CD4-positive, CD25-positive, alpha-beta regulatory T cell (primary cell): ENCODE measurements at regions not wholly inside any gene's neighbourhood (a gene's known extent, or its start where the extent isn't known, plus 50 kb on each side); places are given as distances from the start of the nearest gene placed in this dataset.
A peak's percentile ranks its signal among the peaks of the same experiment; 100 is the strongest.

Experiments
- ATAC-seq, 2 donors: fragments of 150-1000 bp; cut with Tn5 transposase; one replicate each; pipeline ENCODE4 v1.10.0; 2021; ENCODE audit warnings: low read depth in 2 of 2, moderate number of reproducible peaks in 2 of 2, moderate library complexity in 1 of 2
- DNase-seq, 3 donors: peaks; one replicate each; pipeline versions ENCODE4 v3.0.0 to v3.0.0-alpha.2; 2012 to 2022; ENCODE audit warnings: mixed read lengths in 1 of 3
- H3K27ac ChIP-seq: one replicate; pipeline ENCODE4 v1.7.0; 2013; ENCODE audit warnings: mild to moderate bottlenecking, low read length; ENCODE audit not compliant: insufficient read depth, poor library complexity, severe bottlenecking
- H3K27me3 ChIP-seq: one replicate; pipeline ENCODE4 v1.7.0; 2013; ENCODE audit warnings: low read length; ENCODE audit not compliant: control insufficient read depth, insufficient read depth
- H3K36me3 ChIP-seq: one replicate; pipeline ENCODE4 v1.7.0; 2013; ENCODE audit warnings: mild to moderate bottlenecking, low read length, moderate library complexity; ENCODE audit not compliant: control insufficient read depth, insufficient read depth
- H3K4me1 ChIP-seq: 2 replicates; pipeline ENCODE4 v1.7.0; 2013; ENCODE audit warnings: mild to moderate bottlenecking, low read length; ENCODE audit not compliant: insufficient read depth, control insufficient read depth, poor library complexity, severe bottlenecking
- H3K4me3 ChIP-seq: one replicate; pipeline ENCODE4 v1.7.0; 2013; ENCODE audit warnings: low read depth, mild to moderate bottlenecking, low read length, moderate library complexity
- H3K9me3 ChIP-seq, 2 experiments: 1 replicate in 1 of 2; 2 replicates in 1 of 2; pipeline ENCODE4 v1.7.0; 2013; ENCODE audit warnings: low read length in 2 of 2, mild to moderate bottlenecking in 1 of 2, moderate library complexity in 1 of 2; ENCODE audit not compliant: control insufficient read depth in 2 of 2
- H3K27ac Mint-ChIP-seq, 3 donors: one replicate each; pipeline ENCODE4 v1.8.0; 2020 to 2022; ENCODE audit warnings: mild to moderate bottlenecking in 3 of 3, mixed read lengths in 3 of 3, moderate library complexity in 2 of 3
- H3K27me3 Mint-ChIP-seq: one replicate; pipeline ENCODE4 v1.8.0; 2022; ENCODE audit warnings: mild to moderate bottlenecking, mixed read lengths
- H3K36me3 Mint-ChIP-seq: one replicate; pipeline ENCODE4 v1.8.0; 2020; ENCODE audit warnings: mixed read lengths
- H3K4me1 Mint-ChIP-seq, 4 donors: one replicate each; pipeline ENCODE4 v1.8.0; 2020 to 2022; ENCODE audit warnings: mixed read lengths in 4 of 4, mild to moderate bottlenecking in 1 of 4
- H3K4me3 Mint-ChIP-seq, 4 donors: one replicate each; pipeline ENCODE4 v1.8.0; 2020 to 2022; ENCODE audit warnings: mild to moderate bottlenecking in 4 of 4, mixed read lengths in 4 of 4, moderate library complexity in 3 of 4
- H3K9me3 Mint-ChIP-seq, 7 donors: one replicate each; pipeline ENCODE4 v1.8.0; 2020 to 2022; ENCODE audit warnings: mixed read lengths in 7 of 7, mild to moderate bottlenecking in 3 of 7, moderate library complexity in 2 of 7

GRCh38 chr1:57674801-57675200 is 250.9 kb upstream of the DAB1 start:
- no peak overlapping the region for H3K4me3 ChIP-seq
- no peak overlapping the region for H3K27ac Mint-ChIP-seq
- H3K27ac ChIP-seq, result no peak overlapping the region
- no peaks in the 10 kb centered on the region for H3K36me3 ChIP-seq
- no peaks in the 10 kb centered on the region for H3K4me1 Mint-ChIP-seq
- DNase-seq (no peak), ATAC-seq (no peak)
- no peaks in the 10 kb centered on the region for H3K4me1 ChIP-seq
- no peaks in the 10 kb centered on the region for H3K36me3 Mint-ChIP-seq
- peaks cover 0 to 6% (median 0%) of the 10 kb centered on the region in 7 donors for H3K9me3 Mint-ChIP-seq
- no peaks in the 10 kb centered on the region for H3K27me3 Mint-ChIP-seq
- H3K27me3 ChIP-seq, result no peaks in the 10 kb centered on the region
- H3K9me3 ChIP-seq, result no peaks in the 10 kb centered on the region
- H3K4me3 Mint-ChIP-seq, result no peak overlapping the region

GRCh38 chr1:57672346-57673140 is 248.7 kb upstream of the DAB1 start:
- no peaks in the 10 kb centered on the region for H3K27me3 ChIP-seq
- Mint-ChIP-seq H3K4me1 (no peaks in the 10 kb centered on the region), H3K27me3 (no peaks in the 10 kb centered on the region), H3K9me3 (peaks cover 0 to 2% (median 0%) of the 10 kb centered on the region in 7 donors), H3K27ac (no peak overlapping the region), H3K36me3 (no peaks in the 10 kb centered on the region), H3K4me3 (no peak overlapping the region)
- no peaks in the 10 kb centered on the region for H3K9me3 ChIP-seq
- no peaks in the 10 kb centered on the region for H3K4me1 ChIP-seq
- H3K27ac ChIP-seq, result no peak overlapping the region
- no peaks in the 10 kb centered on the region for H3K36me3 ChIP-seq
- ATAC-seq (no peak), DNase-seq (no peak)
- no peak overlapping the region for H3K4me3 ChIP-seq

DNA sequence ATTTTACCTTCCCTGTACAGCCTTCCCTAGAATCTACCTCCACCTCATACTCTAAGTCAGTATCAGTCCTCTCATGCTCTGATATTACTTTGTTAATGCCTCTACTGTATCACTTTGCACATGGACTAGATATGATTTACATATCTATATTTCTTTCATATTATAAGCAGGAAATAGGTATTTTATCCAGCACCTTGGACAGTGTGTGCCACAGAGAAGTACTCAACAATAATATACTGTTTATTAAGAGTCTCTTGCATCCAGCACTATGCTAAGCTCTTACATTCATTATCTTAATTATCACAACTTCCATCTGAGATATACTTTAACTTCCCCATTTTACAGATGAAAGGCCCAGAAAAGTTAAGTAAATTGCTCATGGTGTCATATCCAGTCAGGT is 247.9 kb upstream of the DAB1 start:
- no peak overlapping the region for H3K27ac Mint-ChIP-seq
- no peak overlapping the region for H3K4me3 Mint-ChIP-seq
- Histone ChIP-seq H3K36me3 (no peaks in the 10 kb centered on the region), H3K27me3 (no peaks in the 10 kb centered on the region), H3K4me3 (no peak overlapping the region), H3K9me3 (no peaks in the 10 kb centered on the region), H3K27ac (no peak overlapping the region), H3K4me1 (no peaks in the 10 kb centered on the region)
- peaks cover 0 to 4% (median 0%) of the 10 kb centered on the region in 7 donors for H3K9me3 Mint-ChIP-seq
- no peaks in the 10 kb centered on the region for H3K36me3 Mint-ChIP-seq
- ATAC-seq (no peak), DNase-seq (no peak)
- no peaks in the 10 kb centered on the region for H3K4me1 Mint-ChIP-seq
- H3K27me3 Mint-ChIP-seq, result no peaks in the 10 kb centered on the region

DNA sequence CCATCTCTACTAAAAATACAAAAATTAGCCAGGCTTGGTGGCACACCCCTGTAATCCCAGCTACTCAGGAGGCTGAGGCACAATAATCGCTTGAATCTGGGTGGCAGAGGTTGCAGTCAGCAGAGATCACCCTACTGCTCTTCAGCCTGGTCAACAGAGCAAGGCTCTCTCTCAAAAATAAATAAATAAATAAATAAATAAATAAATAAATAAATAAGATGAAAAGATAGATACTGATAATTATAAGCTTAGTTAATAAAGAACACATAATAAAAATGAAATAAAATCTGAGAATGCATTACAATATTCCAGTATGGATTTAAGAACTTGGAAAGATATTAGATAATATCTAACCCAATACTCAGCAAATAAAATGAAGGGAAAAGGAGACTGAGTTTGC is 235.9 kb upstream of the DAB1 start:
- Mint-ChIP-seq H3K27ac (no peak overlapping the region), H3K4me3 (no peak overlapping the region)

DNA sequence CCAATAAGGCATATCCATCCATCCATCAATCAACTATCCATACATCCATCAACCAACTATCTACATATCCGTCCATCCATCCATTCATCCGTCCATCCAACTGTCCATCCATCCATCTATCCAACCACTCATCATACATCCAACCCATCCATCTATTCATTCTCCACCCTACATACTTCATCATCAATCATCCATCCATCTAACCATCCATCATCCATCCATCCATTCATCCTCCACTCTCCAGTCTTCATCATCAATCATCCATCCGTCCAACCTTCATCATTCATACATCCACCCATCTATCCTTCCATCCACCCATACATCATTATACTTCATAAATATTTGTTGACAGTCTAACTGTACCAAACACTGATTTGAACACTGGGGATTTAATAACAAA is 231.3 kb upstream of the DAB1 start:
- Histone ChIP-seq H3K4me3 (no peak overlapping the region), H3K36me3 (no peaks in the 10 kb centered on the region), H3K4me1 (no peaks in the 10 kb centered on the region), H3K27me3 (no peaks in the 10 kb centered on the region), H3K27ac (no peak overlapping the region), H3K9me3 (no peaks in the 10 kb centered on the region)
- Mint-ChIP-seq H3K4me1 (no peaks in the 10 kb centered on the region), H3K36me3 (no peaks in the 10 kb centered on the region), H3K9me3 (peaks cover 0 to 3% (median 0%) of the 10 kb centered on the region in 7 donors), H3K27ac (no peak overlapping the region), H3K4me3 (no peak overlapping the region), H3K27me3 (no peaks in the 10 kb centered on the region)
- DNase-seq (no peak), ATAC-seq (no peak)

More for the DNA sequence above, 235.9 kb upstream of the DAB1 start:
- no peaks in the 10 kb centered on the region for H3K36me3 ChIP-seq
- no peaks in the 10 kb centered on the region for H3K4me1 ChIP-seq
- H3K27ac ChIP-seq, result no peak overlapping the region
- no peaks in the 10 kb centered on the region for H3K9me3 ChIP-seq
- no peaks in the 10 kb centered on the region for H3K27me3 ChIP-seq
- H3K4me3 ChIP-seq, result no peak overlapping the region
- ATAC-seq, result no peak
- peaks cover 0 to 4% (median 2%) of the 10 kb centered on the region in 7 donors for H3K9me3 Mint-ChIP-seq
- H3K4me1 Mint-ChIP-seq, result no peaks in the 10 kb centered on the region
- no peaks in the 10 kb centered on the region for H3K36me3 Mint-ChIP-seq
- no peaks in the 10 kb centered on the region for H3K27me3 Mint-ChIP-seq
- no peak for DNase-seq

DNA sequence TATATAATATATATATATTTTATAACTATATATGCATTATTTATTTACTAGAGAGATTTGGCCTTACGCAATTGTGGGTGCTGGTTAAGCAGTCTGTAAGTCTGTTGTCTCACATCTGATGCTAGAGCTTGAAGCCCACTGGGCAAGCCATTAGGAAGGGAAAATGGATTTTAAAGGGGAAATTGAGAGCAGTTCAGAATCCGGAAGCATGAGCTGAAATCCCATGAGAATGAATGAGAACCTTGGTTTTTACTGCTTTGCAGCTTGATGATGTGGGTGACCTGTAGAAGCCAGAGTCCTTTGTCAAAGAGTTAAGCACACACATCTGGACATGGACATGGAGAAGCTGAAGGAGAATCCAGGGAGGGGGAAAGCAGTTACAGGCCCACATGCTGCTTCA is 220.8 kb upstream of the DAB1 start:
- H3K27ac Mint-ChIP-seq, result no peak overlapping the region
- H3K9me3 Mint-ChIP-seq, result peaks cover 0 to 1% (median 0%) of the 10 kb centered on the region in 7 donors
- H3K27me3 Mint-ChIP-seq, result no peaks in the 10 kb centered on the region
- DNase-seq (no peak), ATAC-seq (no peak)
- Histone ChIP-seq H3K27ac (no peak overlapping the region), H3K4me3 (no peak overlapping the region), H3K4me1 (no peaks in the 10 kb centered on the region), H3K27me3 (no peaks in the 10 kb centered on the region), H3K36me3 (no peaks in the 10 kb centered on the region), H3K9me3 (no peaks in the 10 kb centered on the region)
- H3K36me3 Mint-ChIP-seq, result no peaks in the 10 kb centered on the region
- H3K4me3 Mint-ChIP-seq, result no peak overlapping the region
- H3K4me1 Mint-ChIP-seq, result no peaks in the 10 kb centered on the region

- no peak overlapping the region for H3K4me3 ChIP-seq
- no peak for ATAC-seq
Observed at GRCh38 chr1:57638239-57638638, 214.4 kb upstream of the DAB1 start.

DNA sequence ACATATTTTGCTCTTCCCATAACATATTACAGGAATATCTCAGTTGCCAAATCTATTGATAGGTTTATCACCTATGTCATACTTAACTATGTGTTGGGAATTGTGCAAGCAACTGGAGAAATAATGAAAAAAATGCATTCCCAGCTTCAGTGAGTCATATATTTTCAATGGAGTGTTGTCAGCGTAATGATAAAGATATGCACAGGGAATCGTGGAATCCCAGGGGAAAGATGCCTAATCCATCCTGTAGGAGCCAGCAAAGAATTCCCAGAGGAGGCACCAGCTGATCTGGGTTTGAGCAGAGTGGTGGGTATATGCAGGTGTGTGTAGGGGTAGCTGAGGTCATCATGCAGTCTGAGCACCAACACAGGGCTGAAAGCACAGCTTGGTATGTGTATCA is 213.3 kb upstream of the DAB1 start:
- Mint-ChIP-seq H3K9me3 (peaks cover 0 to 2% (median 0%) of the 10 kb centered on the region in 7 donors), H3K4me1 (no peaks in the 10 kb centered on the region), H3K4me3 (no peak overlapping the region), H3K27ac (peak overlapping the region in 1 of 3 donors; percentile 30), H3K36me3 (no peaks in the 10 kb centered on the region), H3K27me3 (peaks cover 3% of the 10 kb centered on the region)
- DNase-seq, result no peak
- Histone ChIP-seq H3K27me3 (no peaks in the 10 kb centered on the region), H3K9me3 (no peaks in the 10 kb centered on the region), H3K36me3 (no peaks in the 10 kb centered on the region), H3K27ac (no peak overlapping the region), H3K4me1 (no peaks in the 10 kb centered on the region), H3K4me3 (no peak overlapping the region)
- ATAC-seq, result no peak

More at GRCh38 chr1:57638239-57638638, 214.4 kb upstream of the DAB1 start:
- Mint-ChIP-seq H3K4me1 (no peaks in the 10 kb centered on the region), H3K27ac (no peak overlapping the region), H3K4me3 (no peak overlapping the region), H3K27me3 (no peaks in the 10 kb centered on the region), H3K9me3 (peaks cover 0 to 2% (median 0%) of the 10 kb centered on the region in 7 donors), H3K36me3 (no peaks in the 10 kb centered on the region)
- Histone ChIP-seq H3K36me3 (no peaks in the 10 kb centered on the region), H3K9me3 (no peaks in the 10 kb centered on the region), H3K4me1 (no peaks in the 10 kb centered on the region), H3K27ac (no peak overlapping the region), H3K27me3 (no peaks in the 10 kb centered on the region)
- DNase-seq, result no peak
